ENCODE measurements at regions not wholly inside any gene's neighbourhood (a gene's known extent, or its start where the extent isn't known, plus 50 kb on each side); places are given as distances from the start of the nearest gene placed in this dataset.

- DNase-seq (ENCODE audit: low read depth in 4 of 4, low spot score in 3 of 4): no peak
These were observed 88.0 kb upstream of the NFIB start for GRCh38 chr9:14401911-14402310.

GRCh38 chr9:14400658-14400995 is 86.7 kb upstream of the NFIB start:
- no peak for DNase-seq (ENCODE audit: low read depth in 4 of 4, low spot score in 3 of 4)

- DNase-seq (ENCODE audit: low read depth in 4 of 4, low spot score in 3 of 4): no peak
These were observed 86.1 kb upstream of the NFIB start for GRCh38 chr9:14399756-14400657.

GRCh38 chr9:14398473-14398872 is 84.5 kb upstream of the NFIB start:
- DNase-seq (ENCODE audit: low read depth in 4 of 4, low spot score in 3 of 4): no peak

- DNase-seq (ENCODE audit: low read depth in 4 of 4, low spot score in 3 of 4): no peak
These were observed 82.2 kb upstream of the NFIB start for GRCh38 chr9:14396171-14396570.

GRCh38 chr9:14395317-14396082 is 81.6 kb upstream of the NFIB start:
- DNase-seq (ENCODE audit: low read depth in 4 of 4, low spot score in 3 of 4): no peak

GRCh38 chr9:14393418-14393817 is 79.5 kb upstream of the NFIB start:
- no peak for DNase-seq (ENCODE audit: low read depth in 4 of 4, low spot score in 3 of 4)

GRCh38 chr9:14391620-14392019 is 77.7 kb upstream of the NFIB start:
- no peak for DNase-seq (ENCODE audit: low read depth in 4 of 4, low spot score in 3 of 4)

GRCh38 chr9:14389657-14390056 is 75.7 kb upstream of the NFIB start:
- DNase-seq (ENCODE audit: low read depth in 4 of 4, low spot score in 3 of 4): no peak

- DNase-seq (ENCODE audit: low read depth in 4 of 4, low spot score in 3 of 4): no peak
These were observed 75.2 kb upstream of the NFIB start for GRCh38 chr9:14389146-14389545.

- DNase-seq (ENCODE audit: low read depth in 4 of 4, low spot score in 3 of 4): no peak
These were observed 69.8 kb upstream of the NFIB start for GRCh38 chr9:14383773-14384172.

GRCh38 chr9:14383294-14383693 is 69.4 kb upstream of the NFIB start:
- no peak for DNase-seq (ENCODE audit: low read depth in 4 of 4, low spot score in 3 of 4)

GRCh38 chr9:14380061-14380836 is 66.3 kb upstream of the NFIB start:
- no peak for DNase-seq (ENCODE audit: low read depth in 4 of 4, low spot score in 3 of 4)

GRCh38 chr9:14379280-14379679 is 65.3 kb upstream of the NFIB start:
- no peak for DNase-seq (ENCODE audit: low read depth in 4 of 4, low spot score in 3 of 4)

GRCh38 chr9:14373706-14374105 is 59.8 kb upstream of the NFIB start:
- no peak for DNase-seq (ENCODE audit: low read depth in 4 of 4, low spot score in 3 of 4)

GRCh38 chr9:14373336-14373666 is 59.4 kb upstream of the NFIB start:
- no peak for DNase-seq (ENCODE audit: low read depth in 4 of 4, low spot score in 3 of 4)

- no peak for DNase-seq (ENCODE audit: low read depth in 4 of 4, low spot score in 3 of 4)
These were observed 58.7 kb upstream of the NFIB start for GRCh38 chr9:14372437-14373335.

- no peak for DNase-seq (ENCODE audit: low read depth in 4 of 4, low spot score in 3 of 4)
These were observed 55.1 kb upstream of the NFIB start for GRCh38 chr9:14369011-14369410.

GRCh38 chr9:14366076-14366475 is 52.1 kb upstream of the NFIB start:
- no peak for DNase-seq (ENCODE audit: low read depth in 4 of 4, low spot score in 3 of 4)

- DNase-seq (ENCODE audit: low read depth in 4 of 4, low spot score in 3 of 4): no peak
These were observed 51.7 kb upstream of the NFIB start for GRCh38 chr9:14365670-14366069.
